ENCODE measurements at regions not wholly inside any gene's neighbourhood (a gene's known extent, or its start where the extent isn't known, plus 50 kb on each side); places are given as distances from the start of the nearest gene placed in this dataset.

- Histone ChIP-seq H3K4me1 (ENCODE audit: low read length) (no peaks in the 10 kb centered on the region), H3K27ac (ENCODE audit: low read length) (no peak overlapping the region), H3K36me3 (replicated peaks; ENCODE audit: low read depth, low read length) (no peaks in the 10 kb centered on the region), H2AFZ (ENCODE audit: low read depth, low read length) (no peak overlapping the region), H3K79me2 (ENCODE audit: low read length) (no peaks in the 10 kb centered on the region), H3K4me3 (ENCODE audit: low read length) (no peak overlapping the region), H3K9ac (ENCODE audit: low read length) (no peak overlapping the region), H3K4me2 (ENCODE audit: low read length) (no peak overlapping the region), H3K27me3 (ENCODE audit: low read depth, low read length) (no peaks in the 10 kb centered on the region), H4K20me1 (ENCODE audit: insufficient read depth, low read length) (no peaks in the 10 kb centered on the region), H3K9me3 (ENCODE audit: insufficient read depth, low read length) (no peaks in the 10 kb centered on the region)
- TF ChIP-seq EZH2phosphoT487 (IDR thresholded peaks at IDR 0.05; ENCODE audit: low read depth) (no peak), CTCF (IDR thresholded peaks at IDR 0.05; ENCODE audit: low read depth, low read length) (no peak)
Measured at GRCh38 chr13:84187626-84188025, 305.4 kb upstream of the SLITRK1 start.

GRCh38 chr13:84139561-84140158 lies 257.4 kb upstream of the SLITRK1 start:
- TF ChIP-seq EZH2phosphoT487 (IDR thresholded peaks at IDR 0.05; ENCODE audit: low read depth): no peak
- Histone ChIP-seq H3K27me3 (ENCODE audit: low read depth, low read length) (no peaks in the 10 kb centered on the region), H3K27ac (ENCODE audit: low read length) (no peak overlapping the region), H4K20me1 (ENCODE audit: insufficient read depth, low read length) (no peaks in the 10 kb centered on the region), H3K79me2 (ENCODE audit: low read length) (no peaks in the 10 kb centered on the region), H3K36me3 (replicated peaks; ENCODE audit: low read depth, low read length) (no peaks in the 10 kb centered on the region), H3K4me1 (ENCODE audit: low read length) (peaks cover 10% of the 10 kb centered on the region), H3K9me3 (ENCODE audit: insufficient read depth, low read length) (no peaks in the 10 kb centered on the region), H3K4me2 (ENCODE audit: low read length) (no peak overlapping the region), H2AFZ (ENCODE audit: low read depth, low read length) (no peak overlapping the region), H3K4me3 (ENCODE audit: low read length) (no peak overlapping the region), H3K9ac (ENCODE audit: low read length) (no peak overlapping the region)

GRCh38 chr13:84137292-84137691 lies 255.0 kb upstream of the SLITRK1 start:
- Histone ChIP-seq H3K4me1 (ENCODE audit: low read length) (peaks cover 10% of the 10 kb centered on the region), H3K27me3 (ENCODE audit: low read depth, low read length) (no peaks in the 10 kb centered on the region), H4K20me1 (ENCODE audit: insufficient read depth, low read length) (no peaks in the 10 kb centered on the region), H3K4me3 (ENCODE audit: low read length) (peak overlapping the region; percentile 61), H3K36me3 (replicated peaks; ENCODE audit: low read depth, low read length) (no peaks in the 10 kb centered on the region), H3K79me2 (ENCODE audit: low read length) (no peaks in the 10 kb centered on the region), H3K4me2 (ENCODE audit: low read length) (peak overlapping the region; percentile 75), H3K27ac (ENCODE audit: low read length) (peak overlapping the region; percentile 2; the same call in 1 of the 2 replicates), H2AFZ (ENCODE audit: low read depth, low read length) (peak overlapping the region; percentile 72), H3K9me3 (ENCODE audit: insufficient read depth, low read length) (no peaks in the 10 kb centered on the region), H3K9ac (ENCODE audit: low read length) (peak overlapping the region; percentile 12; the same call in 1 of the 2 replicates)
- TF ChIP-seq CTCF (IDR thresholded peaks at IDR 0.05; ENCODE audit: low read depth, low read length) (no peak), EZH2phosphoT487 (IDR thresholded peaks at IDR 0.05; ENCODE audit: low read depth) (no peak)

- no peaks in the 10 kb centered on the region for H3K79me2 ChIP-seq (ENCODE audit: low read length)
- peak overlapping the region; percentile 2; the same call in 1 of the 2 replicates for H3K27ac ChIP-seq (ENCODE audit: low read length)
- H3K9me3 ChIP-seq (ENCODE audit: insufficient read depth, low read length): no peaks in the 10 kb centered on the region
- H3K4me3 ChIP-seq (ENCODE audit: low read length): no peak overlapping the region
- H3K4me1 ChIP-seq (ENCODE audit: low read length): peaks cover 10% of the 10 kb centered on the region
- H3K36me3 ChIP-seq (replicated peaks; ENCODE audit: low read depth, low read length): no peaks in the 10 kb centered on the region
- H3K27me3 ChIP-seq (ENCODE audit: low read depth, low read length): no peaks in the 10 kb centered on the region
- TF ChIP-seq CTCF (IDR thresholded peaks at IDR 0.05; ENCODE audit: low read depth, low read length) (no peak), EZH2phosphoT487 (IDR thresholded peaks at IDR 0.05; ENCODE audit: low read depth) (no peak)
- peak overlapping the region; percentile 72 for H2AFZ ChIP-seq (ENCODE audit: low read depth, low read length)
- peak overlapping the region; percentile 75 for H3K4me2 ChIP-seq (ENCODE audit: low read length)
- H4K20me1 ChIP-seq (ENCODE audit: insufficient read depth, low read length): no peaks in the 10 kb centered on the region
- H3K9ac ChIP-seq (ENCODE audit: low read length): no peak overlapping the region
Measured at GRCh38 chr13:84136582-84136981, 254.3 kb upstream of the SLITRK1 start.
